ENCODE measurements at regions not wholly inside any gene's neighbourhood (a gene's known extent, or its start where the extent isn't known, plus 50 kb on each side); places are given as distances from the start of the nearest gene placed in this dataset.

DNA sequence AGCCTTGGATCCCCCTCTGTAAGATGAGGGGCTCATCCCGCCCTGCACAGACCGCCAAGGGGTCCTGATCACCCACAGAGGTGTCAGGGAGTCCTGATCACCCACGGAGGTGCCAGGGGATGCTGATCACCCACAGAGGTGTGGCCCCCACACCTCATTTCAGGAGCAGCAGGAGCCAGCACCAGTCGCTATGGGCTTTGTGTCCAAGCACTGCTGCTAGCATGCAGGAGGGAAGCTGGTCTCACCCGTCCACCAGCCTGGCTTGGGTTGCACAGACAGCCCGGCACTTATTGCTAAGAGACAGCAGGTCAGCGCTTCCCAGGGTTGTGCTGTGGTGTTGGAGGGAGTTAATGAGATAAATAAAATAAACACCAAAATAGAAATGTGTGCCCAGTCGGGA is 88.5 kb downstream of the ADRA2C start:
- WGBS (ENCODE audit: insufficient coverage, insufficient read length): no CpG with 5 or more reads among the region's 8 CpGs
- Histone ChIP-seq H3K4me1 (ENCODE audit: control insufficient read depth, insufficient read depth, low read length) (peaks cover 3% of the 10 kb centered on the region; the same call in 1 of the 2 replicates), H3K27ac (ENCODE audit: low read length) (no peak overlapping the region), H3K9me3 (ENCODE audit: control insufficient read depth, insufficient read depth, low read length) (no peaks in the 10 kb centered on the region), H3K36me3 (ENCODE audit: control insufficient read depth, insufficient read depth, low read length) (no peaks in the 10 kb centered on the region), H3K27me3 (ENCODE audit: control insufficient read depth, insufficient read depth, low read length) (no peaks in the 10 kb centered on the region), H3K4me3 (ENCODE audit: low read length) (no peak overlapping the region)
- no peak for DNase-seq (ENCODE audit: low read depth, low spot score)

GRCh38 chr4:3855646-3856045 is 89.5 kb downstream of the ADRA2C start:
- no CpG with 5 or more reads among the region's 9 CpGs for WGBS (ENCODE audit: insufficient coverage, insufficient read length)

GRCh38 chr4:3856604-3857204 is 90.5 kb downstream of the ADRA2C start:
- no peak overlapping the region for H3K27ac ChIP-seq (ENCODE audit: low read length)
- no peaks in the 10 kb centered on the region for H3K9me3 ChIP-seq (ENCODE audit: control insufficient read depth, insufficient read depth, low read length)
- H3K4me3 ChIP-seq (ENCODE audit: low read length): no peak overlapping the region
- no peaks in the 10 kb centered on the region for H3K27me3 ChIP-seq (ENCODE audit: control insufficient read depth, insufficient read depth, low read length)
- no peak for DNase-seq (ENCODE audit: low read depth, low spot score)
- no peaks in the 10 kb centered on the region for H3K36me3 ChIP-seq (ENCODE audit: control insufficient read depth, insufficient read depth, low read length)
- H3K4me1 ChIP-seq (ENCODE audit: control insufficient read depth, insufficient read depth, low read length): no peaks in the 10 kb centered on the region
- WGBS (ENCODE audit: insufficient coverage, insufficient read length): no CpG with 5 or more reads among the region's 8 CpGs

More at GRCh38 chr4:3855646-3856045, 89.5 kb downstream of the ADRA2C start:
- H3K9me3 ChIP-seq (ENCODE audit: control insufficient read depth, insufficient read depth, low read length): no peaks in the 10 kb centered on the region
- H3K4me3 ChIP-seq (ENCODE audit: low read length): no peak overlapping the region
- no peak overlapping the region for H3K27ac ChIP-seq (ENCODE audit: low read length)
- no peaks in the 10 kb centered on the region for H3K27me3 ChIP-seq (ENCODE audit: control insufficient read depth, insufficient read depth, low read length)
- DNase-seq (ENCODE audit: low read depth, low spot score): no peak
- H3K36me3 ChIP-seq (ENCODE audit: control insufficient read depth, insufficient read depth, low read length): no peaks in the 10 kb centered on the region
- peaks cover 3% of the 10 kb centered on the region; the same call in 1 of the 2 replicates for H3K4me1 ChIP-seq (ENCODE audit: control insufficient read depth, insufficient read depth, low read length)

DNA sequence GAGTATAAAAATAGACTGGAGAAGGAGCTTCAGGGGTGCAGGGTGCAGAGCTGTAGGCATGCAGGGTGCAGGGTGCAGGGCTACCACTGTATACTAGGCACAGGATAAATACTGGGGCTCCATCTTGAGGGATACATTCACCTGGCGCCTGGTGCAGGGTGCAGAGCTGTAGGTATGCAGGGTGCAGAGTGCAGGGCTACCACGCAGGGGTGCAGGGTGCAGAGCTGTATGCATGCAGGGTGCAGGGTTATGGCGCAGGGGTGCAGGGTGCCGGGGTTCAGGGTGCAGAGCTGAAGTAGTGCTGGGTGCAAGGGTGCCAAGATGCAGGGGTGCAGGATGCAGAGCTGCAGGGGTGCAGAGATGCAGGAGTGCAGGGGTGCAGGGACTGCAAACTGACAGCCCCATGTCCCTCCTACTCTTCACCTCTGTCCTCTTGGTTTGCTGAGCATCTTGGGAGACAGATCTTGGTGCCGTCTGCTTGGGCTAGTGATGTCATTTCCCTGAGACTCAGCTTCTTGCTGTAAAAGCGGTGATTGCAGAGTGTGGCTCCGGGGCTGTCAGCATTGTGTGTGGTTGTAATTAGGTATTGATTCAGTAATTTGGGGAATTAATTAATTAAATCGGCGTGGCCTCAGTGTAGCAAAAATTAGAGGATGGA is 91.2 kb downstream of the ADRA2C start:
- WGBS (ENCODE audit: insufficient coverage, insufficient read length): 100% methylated on average over 3 of the region's 9 CpGs
- no peak for DNase-seq (ENCODE audit: low read depth, low spot score)
- Histone ChIP-seq H3K36me3 (ENCODE audit: control insufficient read depth, insufficient read depth, low read length) (no peaks in the 10 kb centered on the region), H3K4me3 (ENCODE audit: low read length) (no peak overlapping the region), H3K4me1 (ENCODE audit: control insufficient read depth, insufficient read depth, low read length) (no peaks in the 10 kb centered on the region; the same call in 1 of the 2 replicates), H3K9me3 (ENCODE audit: control insufficient read depth, insufficient read depth, low read length) (no peaks in the 10 kb centered on the region), H3K27me3 (ENCODE audit: control insufficient read depth, insufficient read depth, low read length) (no peaks in the 10 kb centered on the region), H3K27ac (ENCODE audit: low read length) (no peak overlapping the region)

- Histone ChIP-seq H3K4me3 (ENCODE audit: low read length) (no peak overlapping the region), H3K9me3 (ENCODE audit: control insufficient read depth, insufficient read depth, low read length) (no peaks in the 10 kb centered on the region), H3K27me3 (ENCODE audit: control insufficient read depth, insufficient read depth, low read length) (no peaks in the 10 kb centered on the region), H3K4me1 (ENCODE audit: control insufficient read depth, insufficient read depth, low read length) (peaks cover under 1% of the 10 kb centered on the region; the same call in 1 of the 2 replicates), H3K36me3 (ENCODE audit: control insufficient read depth, insufficient read depth, low read length) (no peaks in the 10 kb centered on the region), H3K27ac (ENCODE audit: low read length) (no peak overlapping the region)
- no CpG with 5 or more reads among the region's 6 CpGs for WGBS (ENCODE audit: insufficient coverage, insufficient read length)
- DNase-seq (ENCODE audit: low read depth, low spot score): no peak
Measured at GRCh38 chr4:3858046-3858730, 92.0 kb downstream of the ADRA2C start.

DNA sequence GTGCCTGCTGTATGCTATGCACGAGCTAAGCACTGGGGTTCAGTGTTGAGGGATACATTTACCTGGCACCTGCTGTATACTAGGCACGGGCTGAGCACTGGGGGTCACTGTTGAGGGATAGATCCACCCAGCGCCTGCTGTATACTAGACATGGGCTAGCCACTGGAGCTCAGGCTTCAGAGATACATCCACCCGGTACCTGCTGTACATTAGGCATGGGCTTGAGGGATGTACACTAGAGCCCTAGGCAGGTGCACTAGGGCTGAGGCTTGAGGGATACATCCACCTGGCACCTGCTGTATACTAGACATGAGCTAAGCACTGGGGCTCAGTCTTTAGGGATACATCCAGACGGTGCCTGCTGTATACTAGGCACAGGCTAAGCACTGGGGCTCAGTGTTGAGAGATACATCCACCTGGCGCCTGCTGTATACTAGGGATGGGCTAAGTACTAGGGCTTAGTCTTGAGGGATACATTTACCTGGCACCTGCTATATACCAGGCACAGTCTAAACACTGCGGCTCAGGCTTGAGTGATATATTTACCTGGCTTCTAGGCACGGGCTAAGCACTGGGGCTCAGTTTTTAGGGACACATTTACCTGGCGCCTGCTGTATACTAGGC is 92.7 kb downstream of the ADRA2C start:
- Histone ChIP-seq H3K9me3 (ENCODE audit: control insufficient read depth, insufficient read depth, low read length) (no peaks in the 10 kb centered on the region), H3K4me3 (ENCODE audit: low read length) (no peak overlapping the region), H3K4me1 (ENCODE audit: control insufficient read depth, insufficient read depth, low read length) (peaks cover 2% of the 10 kb centered on the region; the same call in 1 of the 2 replicates), H3K36me3 (ENCODE audit: control insufficient read depth, insufficient read depth, low read length) (no peaks in the 10 kb centered on the region), H3K27ac (ENCODE audit: low read length) (no peak overlapping the region), H3K27me3 (ENCODE audit: control insufficient read depth, insufficient read depth, low read length) (no peaks in the 10 kb centered on the region)
- DNase-seq (ENCODE audit: low read depth, low spot score): no peak
- WGBS (ENCODE audit: insufficient coverage, insufficient read length): no CpG with 5 or more reads among the region's 9 CpGs

DNA sequence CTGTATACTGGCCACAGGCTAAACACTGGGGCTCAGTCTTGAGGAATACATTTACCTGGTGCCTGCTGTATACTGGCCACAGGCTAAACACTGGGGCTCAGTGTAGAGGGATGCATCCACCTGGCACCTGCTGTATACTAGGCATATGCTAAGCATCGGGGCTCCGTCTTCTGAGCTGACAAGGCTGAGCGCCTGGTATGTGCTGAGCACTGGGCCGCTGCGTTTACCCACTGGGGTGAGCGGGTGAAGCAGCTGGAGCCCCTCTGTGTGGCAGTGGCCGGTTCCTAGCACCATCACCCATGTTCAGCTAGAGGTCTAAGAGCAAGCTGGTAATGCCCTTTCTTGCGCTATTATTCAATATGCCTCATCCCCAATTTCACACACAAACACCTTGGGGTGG is 93.4 kb downstream of the ADRA2C start:
- H3K9me3 ChIP-seq (ENCODE audit: control insufficient read depth, insufficient read depth, low read length): no peaks in the 10 kb centered on the region
- no CpG with 5 or more reads among the region's 8 CpGs for WGBS (ENCODE audit: insufficient coverage, insufficient read length)
- no peaks in the 10 kb centered on the region for H3K27me3 ChIP-seq (ENCODE audit: control insufficient read depth, insufficient read depth, low read length)
- H3K4me1 ChIP-seq (ENCODE audit: control insufficient read depth, insufficient read depth, low read length): peaks cover 2% of the 10 kb centered on the region; the same call in 1 of the 2 replicates
- H3K4me3 ChIP-seq (ENCODE audit: low read length): no peak overlapping the region
- no peaks in the 10 kb centered on the region for H3K36me3 ChIP-seq (ENCODE audit: control insufficient read depth, insufficient read depth, low read length)
- no peak for DNase-seq (ENCODE audit: low read depth, low spot score)
- no peak overlapping the region for H3K27ac ChIP-seq (ENCODE audit: low read length)

DNA sequence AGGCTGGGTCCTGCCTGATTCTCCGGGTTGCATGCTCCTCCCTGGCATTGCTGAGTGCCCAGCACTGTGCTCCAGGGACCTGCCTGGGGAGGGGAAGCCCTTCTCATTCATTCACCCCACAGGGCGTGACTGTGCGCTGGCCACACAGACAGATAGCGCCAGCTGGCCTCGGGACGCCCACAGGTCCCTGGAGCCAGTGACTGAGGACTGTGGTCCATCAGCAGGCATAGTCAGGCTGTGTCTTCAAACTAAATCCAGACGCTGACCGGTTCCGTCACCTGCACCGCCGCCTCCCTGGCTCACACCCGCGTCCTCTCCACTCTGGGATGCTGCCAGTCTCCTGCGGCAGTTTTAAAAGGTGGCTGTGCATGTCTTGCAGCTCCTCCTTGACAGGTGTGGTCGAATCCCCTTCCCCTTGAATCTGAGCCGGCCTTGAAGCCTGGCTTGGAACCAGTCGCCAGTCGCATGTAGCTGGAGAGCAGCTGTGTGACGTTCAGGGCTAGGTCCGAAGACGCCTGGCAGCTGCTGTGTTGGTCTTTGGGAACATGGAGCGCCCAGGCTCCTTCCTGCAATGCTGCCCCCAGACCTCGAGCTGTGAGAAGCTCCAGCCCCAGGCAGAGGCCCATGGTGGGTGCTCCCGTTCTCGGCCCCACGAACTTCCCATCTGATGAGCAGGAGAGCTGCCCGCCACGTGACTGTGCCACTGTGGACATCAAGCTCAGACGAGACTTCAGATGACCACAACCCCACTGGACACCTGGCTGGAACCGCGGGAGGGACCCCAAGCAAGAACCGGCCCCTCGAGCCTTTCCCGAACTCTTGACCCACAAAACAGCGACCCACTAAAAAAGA is 94.1 kb downstream of the ADRA2C start:
- Histone ChIP-seq H3K4me3 (ENCODE audit: low read length) (no peak overlapping the region), H3K9me3 (ENCODE audit: control insufficient read depth, insufficient read depth, low read length) (no peaks in the 10 kb centered on the region), H3K36me3 (ENCODE audit: control insufficient read depth, insufficient read depth, low read length) (no peaks in the 10 kb centered on the region), H3K27ac (ENCODE audit: low read length) (no peak overlapping the region), H3K27me3 (ENCODE audit: control insufficient read depth, insufficient read depth, low read length) (no peaks in the 10 kb centered on the region), H3K4me1 (ENCODE audit: control insufficient read depth, insufficient read depth, low read length) (peaks cover 2% of the 10 kb centered on the region; the same call in 1 of the 2 replicates)
- DNase-seq (ENCODE audit: low read depth, low spot score): no peak
- no CpG with 5 or more reads among the region's 35 CpGs for WGBS (ENCODE audit: insufficient coverage, insufficient read length)

- Histone ChIP-seq H3K4me3 (ENCODE audit: low read length) (no peak overlapping the region), H3K27ac (ENCODE audit: low read length) (no peak overlapping the region), H3K27me3 (ENCODE audit: control insufficient read depth, insufficient read depth, low read length) (no peaks in the 10 kb centered on the region), H3K9me3 (ENCODE audit: control insufficient read depth, insufficient read depth, low read length) (no peaks in the 10 kb centered on the region), H3K4me1 (ENCODE audit: control insufficient read depth, insufficient read depth, low read length) (peaks cover 2% of the 10 kb centered on the region; the same call in 1 of the 2 replicates), H3K36me3 (ENCODE audit: control insufficient read depth, insufficient read depth, low read length) (no peaks in the 10 kb centered on the region)
- no peak for DNase-seq (ENCODE audit: low read depth, low spot score)
- no CpG with 5 or more reads among the region's 28 CpGs for WGBS (ENCODE audit: insufficient coverage, insufficient read length)
Measured at GRCh38 chr4:3860913-3861636, 94.9 kb downstream of the ADRA2C start.
